A673 (cell line): ENCODE measurements at regions not wholly inside any gene's neighbourhood (a gene's known extent, or its start where the extent isn't known, plus 50 kb on each side); places are given as distances from the start of the nearest gene placed in this dataset.

Experiments
- EZH2 ChIP-seq: fragments of 200-600 bp; sonication (generic); IDR thresholded peaks from 2 replicates; pipeline ENCODE4 v1.6.1; 2017; ENCODE audit warnings: borderline replicate concordance, low read depth, mild to moderate bottlenecking, mixed read lengths, antibody characterized with exemption, low read length; ENCODE audit not compliant: poor library complexity, severe bottlenecking
- TF ChIP-seq, protein P1 (sequence below): fragments of 300-800, 200-600 bp; sonication (generic); conservative IDR thresholded peaks from 2 replicates; pipeline ENCODE4 v1.5.1; 2017; ENCODE audit warnings: low read depth, mild to moderate bottlenecking, antibody characterized with exemption, low read length, moderate library complexity, mixed read lengths

GRCh38 chr1:22380024-22380785, 71.4 kb upstream of the ZBTB40 start:
- TF ChIP-seq, protein P1, sequence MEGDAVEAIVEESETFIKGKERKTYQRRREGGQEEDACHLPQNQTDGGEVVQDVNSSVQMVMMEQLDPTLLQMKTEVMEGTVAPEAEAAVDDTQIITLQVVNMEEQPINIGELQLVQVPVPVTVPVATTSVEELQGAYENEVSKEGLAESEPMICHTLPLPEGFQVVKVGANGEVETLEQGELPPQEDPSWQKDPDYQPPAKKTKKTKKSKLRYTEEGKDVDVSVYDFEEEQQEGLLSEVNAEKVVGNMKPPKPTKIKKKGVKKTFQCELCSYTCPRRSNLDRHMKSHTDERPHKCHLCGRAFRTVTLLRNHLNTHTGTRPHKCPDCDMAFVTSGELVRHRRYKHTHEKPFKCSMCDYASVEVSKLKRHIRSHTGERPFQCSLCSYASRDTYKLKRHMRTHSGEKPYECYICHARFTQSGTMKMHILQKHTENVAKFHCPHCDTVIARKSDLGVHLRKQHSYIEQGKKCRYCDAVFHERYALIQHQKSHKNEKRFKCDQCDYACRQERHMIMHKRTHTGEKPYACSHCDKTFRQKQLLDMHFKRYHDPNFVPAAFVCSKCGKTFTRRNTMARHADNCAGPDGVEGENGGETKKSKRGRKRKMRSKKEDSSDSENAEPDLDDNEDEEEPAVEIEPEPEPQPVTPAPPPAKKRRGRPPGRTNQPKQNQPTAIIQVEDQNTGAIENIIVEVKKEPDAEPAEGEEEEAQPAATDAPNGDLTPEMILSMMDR, result no peak
- TF ChIP-seq EZH2, result no peak
